Heart right ventricle (tissue), 16 donors: ENCODE measurements at regions not wholly inside any gene's neighbourhood (a gene's known extent, or its start where the extent isn't known, plus 50 kb on each side); places are given as distances from the start of the nearest gene placed in this dataset.

Experiments
- ATAC-seq, 8 donors: fragments of 200-7000 bp; cut with Tn5 transposase; one replicate each; pipeline ENCODE4 v1.9.1; 2020; ENCODE audit warnings: mild to moderate bottlenecking in 8 of 8, moderate library complexity in 8 of 8, moderate number of reproducible peaks in 1 of 8
- DNase-seq, 2 donors: peaks; one replicate each; pipeline ENCODE4 v3.0.0-alpha.2; 2020
- H3K27ac ChIP-seq, 10 donors: fragments of 200-600 bp; sonication (generic) in 2 of 10; one replicate each; pipeline versions ENCODE4 v1.5.0 to v1.8.0; 2020 to 2022; ENCODE audit warnings: mild to moderate bottlenecking in 3 of 10
- H3K27me3 ChIP-seq, 7 donors: fragments of 200-600 bp; one replicate each; pipeline ENCODE4 v1.8.0; 2021 to 2022; ENCODE audit warnings: mild to moderate bottlenecking in 2 of 7
- H3K36me3 ChIP-seq, 9 donors: fragments of 200-600 bp; sonication (generic) in 1 of 9; one replicate each; pipeline versions ENCODE4 v1.5.0 to v1.8.0; 2020 to 2022; ENCODE audit warnings: mild to moderate bottlenecking in 2 of 9
- H3K4me1 ChIP-seq, 9 donors: fragments of 200-600 bp; sonication (generic) in 1 of 9; one replicate each; pipeline versions ENCODE4 v1.5.0 to v1.8.0; 2020 to 2022; ENCODE audit warnings: mild to moderate bottlenecking in 4 of 9
- H3K4me3 ChIP-seq, 10 donors: fragments of 200-600 bp; sonication (generic) in 2 of 10; one replicate each; pipeline versions ENCODE4 v1.5.0 to v1.8.0; 2020 to 2022; ENCODE audit warnings: mild to moderate bottlenecking in 7 of 10, moderate library complexity in 2 of 10
- H3K9me3 ChIP-seq, 11 donors: fragments of 200-600 bp in 10 of 11; sonication (generic) in 2 of 11; one replicate each; pipeline versions ENCODE4 v1.5.0 to v1.8.0; 2013 to 2022; ENCODE audit warnings: mild to moderate bottlenecking in 2 of 11, control low read depth in 1 of 11, moderate library complexity in 1 of 11
- CTCF ChIP-seq, 9 donors: fragments of 200-600 bp; sonication (generic) in 2 of 9; IDR thresholded peaks; one replicate each; pipeline versions ENCODE4 v1.5.0 to v1.8.0; 2021 to 2022; ENCODE audit warnings: antibody characterized with exemption in 9 of 9, mild to moderate bottlenecking in 5 of 9, moderate library complexity in 1 of 9
- WGBS, 2 donors: extraction: QIAGEN DNeasy Blood & Tissue Kit; methylation state at CpG; one replicate each; pipeline ENCODE4 v1.1.7; 2013; ENCODE audit warnings: inconsistent platforms in 1 of 2; 5-methylcytosine and 5-hydroxymethylcytosine counted together
- intact Hi-C, 10 donors: fragments of 100-400 bp; cut with DNase I; formaldehyde crosslinking; loops; one replicate each; pipeline versions ENCODE4 v1.11.1 to v1.14.2; 2022
- donor health status: Arrhythmogenic right ventricular cardiomyopathy.
- donor health status: ischemic (EF 13 %, LVEDD 7.1; RV severe dilation, severe dysfunction).
- donor health status: healthy with polysubstance abuse.
- donor health status: DM: no; HTN: yes; CAD: no.
- donor health status: DM: no; HTN: no; CAD: no.
- donor health status: ischemic (EF 25% LVEDD 6.9; RV normal size, moderate dysfunction).
- donor health status: ischemic (EF 25% LVEDD 5.7; RV mildly dilated, moderate dysfunction).
- donor health status: healthy.
- donor health status: DM: yes; HTN: yes; CAD: no.
- donor health status: Ischemic cardiomyopathy.
- donor health status: ischemic (EF 35%, LVEDD 5.7; RV mildly dilated, moderate dysfunction).
- donor health status: nonischemic (EF 11% LVEDD 7.7; RV severe dilation, severe dysfunction).
- donor health status: DM: yes; HTN: yes; CAD: no.
- donor health status: PGD.
- donor health status: ischemic (EF 29% LVEDD 5.4; RV normal size, mild dysfunction).
- donor health status: nonischemic (EF 23%, LVEDD 6.1; RV moderate dilation, normal function).

- TF ChIP-seq CTCF (IDR thresholded peaks at IDR 0.05), result no peak
- DNase-seq, result no peak
- intact Hi-C loops, result no loop called here
- H3K27ac ChIP-seq, result no peak overlapping the region
- peaks cover 0 to 26% (median 15%) of the 10 kb centered on the region in 7 donors for H3K27me3 ChIP-seq
- H3K4me1 ChIP-seq, result peaks cover 0 to 8% (median 0%) of the 10 kb centered on the region in 9 donors
- WGBS, 2 donors, result 83 to 87% methylated on average over 23 of the region's 23 CpGs
- no peaks in the 10 kb centered on the region for H3K9me3 ChIP-seq
- no peaks in the 10 kb centered on the region for H3K36me3 ChIP-seq
- no peak for ATAC-seq
- no peak overlapping the region for H3K4me3 ChIP-seq
These were observed 197.4 kb upstream of the HDAC4 start for GRCh38 chr2:239598011-239598731.

- no peak for DNase-seq
- no peaks in the 10 kb centered on the region for H3K9me3 ChIP-seq
- ATAC-seq, result no peak
- no peaks in the 10 kb centered on the region for H3K36me3 ChIP-seq
- no peak for TF ChIP-seq CTCF (IDR thresholded peaks at IDR 0.05)
- no peak overlapping the region for H3K4me3 ChIP-seq
- intact Hi-C loops, result no loop called here
- peaks cover 0 to 2% (median 0%) of the 10 kb centered on the region in 9 donors for H3K4me1 ChIP-seq
- H3K27me3 ChIP-seq, result peaks cover 0 to 18% (median 10%) of the 10 kb centered on the region in 7 donors
- 78 to 85% methylated on average over 6 of the region's 6 CpGs for WGBS, 2 donors
- H3K27ac ChIP-seq, result no peak overlapping the region
These were observed 196.4 kb upstream of the HDAC4 start for GRCh38 chr2:239597216-239597615.

DNA sequence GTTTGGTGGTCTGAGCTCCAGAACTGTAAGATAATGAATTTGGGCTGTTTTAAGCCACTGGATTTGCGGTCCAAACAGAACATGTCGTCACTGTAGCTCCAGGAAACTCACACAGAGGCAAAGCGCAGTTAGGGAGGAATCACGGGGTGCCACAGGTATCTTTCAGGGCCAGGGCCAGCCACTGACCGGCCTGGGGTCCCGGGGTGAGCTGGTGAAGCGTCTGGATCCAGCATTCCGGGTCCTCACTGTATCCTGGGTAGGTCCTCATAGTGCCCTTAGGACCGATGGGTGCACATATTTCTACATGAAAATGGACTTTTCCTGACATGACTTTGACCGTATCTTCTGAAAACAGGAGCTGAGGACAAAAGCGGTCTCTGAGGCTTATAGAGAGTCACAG lies 196.0 kb upstream of the HDAC4 start:
- intact Hi-C loops, result no loop called here

GRCh38 chr2:239596253-239596652 lies 195.4 kb upstream of the HDAC4 start:
- DNase-seq, result no peak
- TF ChIP-seq CTCF (IDR thresholded peaks at IDR 0.05), result no peak
- no peak overlapping the region for H3K4me3 ChIP-seq
- H3K27ac ChIP-seq, result no peak overlapping the region
- WGBS, 2 donors, result 81 to 87% methylated on average over 4 of the region's 4 CpGs
- H3K9me3 ChIP-seq, result no peaks in the 10 kb centered on the region
- H3K27me3 ChIP-seq, result peaks cover 0 to 13% (median 5%) of the 10 kb centered on the region in 7 donors
- no peaks in the 10 kb centered on the region for H3K36me3 ChIP-seq
- H3K4me1 ChIP-seq, result no peaks in the 10 kb centered on the region
- intact Hi-C loops, result no loop called here
- no peak for ATAC-seq

More for the DNA sequence above, 196.0 kb upstream of the HDAC4 start:
- ATAC-seq, result no peak
- Histone ChIP-seq H3K4me3 (no peak overlapping the region), H3K27me3 (peaks cover 0 to 16% (median 10%) of the 10 kb centered on the region in 7 donors), H3K36me3 (no peaks in the 10 kb centered on the region), H3K27ac (no peak overlapping the region), H3K4me1 (no peaks in the 10 kb centered on the region), H3K9me3 (no peaks in the 10 kb centered on the region)
- no peak for TF ChIP-seq CTCF (IDR thresholded peaks at IDR 0.05)
- no peak for DNase-seq
- 84 to 86% methylated on average over 11 of the region's 11 CpGs for WGBS, 2 donors
